COLO668 (cell line): ENCODE measurements at regions not wholly inside any gene's neighbourhood (a gene's known extent, or its start where the extent isn't known, plus 50 kb on each side); places are given as distances from the start of the nearest gene placed in this dataset.

Experiments
- DNase-seq: peaks from one replicate; lab custom pipeline; 2025; ENCODE audit not compliant: unreplicated experiment; lab: John Stamatoyannopoulos, UW

- no peak for DNase-seq
Observed at GRCh38 chrX:39381422-39381821, 580.2 kb downstream of the MID1IP1 start.

- DNase-seq, result no peak
Observed at GRCh38 chrX:39384996-39385395, 583.7 kb downstream of the MID1IP1 start.

- DNase-seq, result no peak
Observed at GRCh38 chrX:39388730-39389129, 587.5 kb downstream of the MID1IP1 start.

DNA sequence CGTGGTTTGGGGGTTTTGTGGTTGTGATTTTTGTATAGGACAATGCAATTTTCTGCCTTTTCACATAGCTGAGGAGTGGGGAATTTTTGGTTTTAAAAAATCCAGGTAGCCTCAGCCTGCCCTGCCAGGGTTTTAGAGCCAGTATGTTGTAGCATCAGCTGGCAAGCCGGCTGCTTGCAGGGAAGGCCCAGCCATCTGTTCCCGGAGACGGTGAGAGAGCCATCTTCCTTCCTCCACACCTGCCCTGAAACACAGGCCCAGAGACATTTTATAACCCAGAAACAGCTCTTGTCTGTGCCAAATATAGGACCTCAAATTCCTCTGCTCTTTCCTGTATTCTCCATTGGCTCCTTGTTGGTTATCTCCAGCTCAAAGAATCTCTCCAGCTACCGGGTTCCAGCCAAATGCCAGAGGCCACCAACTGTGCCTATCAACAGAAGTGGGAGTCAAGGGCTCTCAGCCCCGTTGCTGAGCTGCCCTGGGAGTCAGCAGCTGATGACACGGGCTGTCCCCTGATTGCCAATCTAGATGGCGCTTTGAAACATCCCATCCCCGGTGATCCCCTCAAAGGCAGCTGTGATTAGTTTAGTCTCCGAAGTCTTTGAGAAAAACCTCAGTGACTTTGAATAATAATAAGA, 595.2 kb downstream of the MID1IP1 start:
- peak; percentile 43 for DNase-seq

DNA sequence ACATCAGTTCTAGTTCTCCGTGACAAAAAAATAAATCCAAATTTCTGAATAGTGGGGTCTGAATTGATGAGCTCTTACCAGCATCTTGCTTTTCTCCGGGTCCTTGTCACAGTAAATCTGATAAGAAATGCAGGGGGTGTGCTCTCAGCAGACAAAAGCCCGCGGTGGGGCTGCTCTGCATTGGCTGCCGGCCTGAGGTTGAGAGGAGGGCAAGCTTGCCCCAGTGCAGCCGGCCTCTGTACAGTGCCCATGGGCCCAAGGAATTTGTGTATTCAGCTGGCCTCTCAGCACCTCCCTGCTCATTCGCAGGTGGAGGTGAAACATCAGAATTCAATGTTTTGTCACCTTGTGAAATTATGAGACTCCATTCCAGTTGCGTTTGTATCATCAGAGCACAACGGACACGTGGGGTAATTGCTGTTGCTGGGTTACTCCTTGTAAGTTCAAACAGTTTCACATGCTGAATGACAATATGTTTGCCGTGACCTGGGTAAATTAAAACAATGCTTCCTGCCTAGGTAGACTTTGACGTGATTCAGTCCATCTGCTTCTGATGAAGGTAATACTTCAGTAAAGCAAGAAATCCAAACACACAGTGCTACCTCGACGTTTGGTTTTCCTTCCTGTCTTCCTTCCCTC, 596.4 kb downstream of the MID1IP1 start:
- DNase-seq, result peak; percentile 80

DNA sequence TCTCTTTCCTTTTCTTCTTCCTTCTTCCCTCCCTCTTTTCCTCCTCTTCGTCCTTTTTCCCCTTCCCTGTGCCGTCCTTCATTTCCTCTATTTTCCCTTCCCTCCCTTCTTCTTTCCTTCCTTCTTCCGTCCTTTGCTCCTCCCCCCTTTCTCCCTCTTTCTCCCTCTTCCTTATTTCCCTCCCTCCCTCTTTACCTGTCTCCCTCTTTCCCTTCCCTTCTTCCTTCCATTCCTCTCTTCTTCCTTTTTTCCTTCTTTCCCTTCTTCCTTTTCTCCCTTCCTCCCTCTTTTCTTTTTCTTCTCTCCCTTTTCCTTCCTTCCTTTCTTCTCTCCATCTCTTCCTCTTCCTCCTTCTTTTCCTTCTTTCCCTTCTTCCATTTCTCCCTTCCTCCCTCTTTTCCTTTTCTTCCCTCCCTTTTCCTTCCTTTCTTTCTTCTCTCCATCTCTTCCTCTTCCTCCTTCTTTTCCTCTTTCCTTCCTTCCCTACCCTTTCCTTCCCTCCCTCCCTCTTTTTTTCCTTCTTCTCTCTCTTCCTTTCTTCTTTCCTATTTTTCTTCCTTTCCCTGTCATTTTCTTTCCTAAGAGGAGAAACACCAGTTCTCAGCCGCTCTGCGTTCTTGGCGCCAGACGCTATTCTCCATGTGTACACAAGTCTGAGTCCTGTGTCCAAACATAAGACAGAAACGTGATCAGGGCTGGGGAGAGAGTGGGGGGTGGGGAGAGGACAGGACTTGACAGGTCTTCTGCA, 597.1 kb downstream of the MID1IP1 start:
- DNase-seq, result no peak

DNA sequence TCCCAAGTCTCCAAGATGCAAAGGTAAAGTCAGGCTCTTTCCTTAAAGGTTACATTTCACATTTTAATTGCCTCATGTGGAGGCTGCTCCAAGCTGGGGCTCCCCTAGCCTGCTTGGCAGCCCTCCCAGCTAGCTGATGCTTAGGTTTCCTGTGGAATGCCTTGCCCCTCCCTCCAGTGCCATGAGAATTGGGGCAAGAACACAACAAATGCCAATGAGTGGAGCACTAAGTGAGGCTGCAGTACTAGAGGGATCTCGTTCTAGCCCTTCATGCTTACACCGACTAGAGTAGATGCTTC, 597.7 kb downstream of the MID1IP1 start:
- peak; percentile 2 for DNase-seq

- no peak for DNase-seq
Observed at GRCh38 chrX:39399387-39399786, 598.1 kb downstream of the MID1IP1 start.

DNA sequence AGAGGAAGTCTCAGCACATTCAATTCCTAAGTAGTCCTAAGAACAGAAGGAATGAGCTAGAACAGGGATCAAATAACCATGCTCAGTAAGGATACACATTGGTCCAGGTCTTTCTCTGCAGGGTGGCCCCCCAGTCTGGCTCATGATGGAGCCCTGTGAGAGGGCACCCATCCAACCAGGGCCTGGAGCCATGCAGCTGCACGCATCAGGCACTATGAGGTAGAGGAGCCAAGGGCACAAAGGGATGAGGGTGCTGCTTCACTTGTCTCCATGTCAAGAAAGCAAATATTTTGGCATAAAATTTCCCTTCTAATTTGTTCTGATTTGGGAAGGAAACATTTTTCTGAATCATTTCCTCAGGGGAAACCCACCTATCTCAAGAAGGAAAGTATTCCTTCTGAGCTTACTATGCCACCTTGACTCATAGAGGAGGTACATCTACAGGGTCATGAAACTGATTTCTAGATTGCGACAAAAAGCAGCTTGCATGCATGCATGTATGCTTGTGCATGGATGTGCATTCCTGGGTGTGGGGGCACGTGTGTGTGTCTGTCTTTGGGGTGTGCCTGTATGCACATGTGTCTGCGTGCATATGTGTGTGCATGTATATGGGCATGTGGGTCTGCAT, 600.3 kb downstream of the MID1IP1 start:
- DNase-seq, result no peak

DNA sequence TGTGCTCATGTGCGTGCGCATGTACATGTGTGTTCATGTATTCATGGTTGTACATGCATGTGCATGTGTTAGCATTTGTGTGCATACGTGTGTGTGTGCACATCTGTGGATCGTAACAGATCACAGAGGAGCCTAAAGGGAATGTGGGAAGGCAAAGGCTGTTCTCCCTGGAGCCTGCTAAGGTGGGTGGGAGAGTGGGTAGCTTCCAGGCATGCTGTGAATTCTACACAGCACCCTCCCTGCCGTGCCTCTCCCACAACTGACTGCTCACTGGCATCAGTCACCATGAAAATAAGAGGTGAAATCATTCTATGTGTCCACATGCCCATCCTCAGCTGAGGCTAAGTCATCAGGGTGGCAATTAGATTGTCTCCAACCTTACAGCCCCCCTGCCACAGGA, 600.9 kb downstream of the MID1IP1 start:
- DNase-seq, result no peak

- no peak for DNase-seq
Observed at GRCh38 chrX:39406799-39407198, 605.5 kb downstream of the MID1IP1 start.

DNA sequence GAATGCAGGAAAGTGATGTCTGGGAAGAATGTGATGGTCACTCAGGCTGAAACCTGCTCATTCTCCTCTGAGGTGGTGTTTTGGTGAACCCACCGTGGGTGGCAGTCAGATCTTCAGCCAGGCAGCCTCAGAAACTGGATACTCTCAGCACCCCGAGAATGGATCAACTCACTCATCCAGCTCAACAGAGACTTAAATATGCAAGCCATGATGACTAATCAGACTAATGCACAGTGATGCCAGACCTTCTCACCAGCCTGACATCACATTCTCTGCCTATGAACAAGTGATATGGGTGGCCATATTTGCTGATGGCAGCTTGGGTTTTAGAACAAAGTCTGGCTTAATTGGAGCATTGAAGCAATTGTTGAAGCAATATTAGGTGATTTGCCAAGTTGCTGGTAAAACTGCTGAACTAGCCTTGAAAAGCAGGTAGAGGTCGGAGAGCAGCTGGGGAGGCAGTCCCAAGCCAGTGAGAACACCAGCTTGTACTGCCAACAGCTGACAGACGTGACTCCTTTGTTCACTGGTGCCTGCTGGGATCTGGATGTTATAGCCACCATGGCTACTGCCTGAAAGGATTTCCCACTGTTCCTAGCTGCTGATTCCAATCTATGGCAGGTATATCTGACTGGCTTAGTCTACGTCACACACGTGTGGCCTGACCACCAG, 608.1 kb downstream of the MID1IP1 start:
- DNase-seq, result no peak

- no peak for DNase-seq
Observed at GRCh38 chrX:39414290-39414854, 613.1 kb downstream of the MID1IP1 start.

DNA sequence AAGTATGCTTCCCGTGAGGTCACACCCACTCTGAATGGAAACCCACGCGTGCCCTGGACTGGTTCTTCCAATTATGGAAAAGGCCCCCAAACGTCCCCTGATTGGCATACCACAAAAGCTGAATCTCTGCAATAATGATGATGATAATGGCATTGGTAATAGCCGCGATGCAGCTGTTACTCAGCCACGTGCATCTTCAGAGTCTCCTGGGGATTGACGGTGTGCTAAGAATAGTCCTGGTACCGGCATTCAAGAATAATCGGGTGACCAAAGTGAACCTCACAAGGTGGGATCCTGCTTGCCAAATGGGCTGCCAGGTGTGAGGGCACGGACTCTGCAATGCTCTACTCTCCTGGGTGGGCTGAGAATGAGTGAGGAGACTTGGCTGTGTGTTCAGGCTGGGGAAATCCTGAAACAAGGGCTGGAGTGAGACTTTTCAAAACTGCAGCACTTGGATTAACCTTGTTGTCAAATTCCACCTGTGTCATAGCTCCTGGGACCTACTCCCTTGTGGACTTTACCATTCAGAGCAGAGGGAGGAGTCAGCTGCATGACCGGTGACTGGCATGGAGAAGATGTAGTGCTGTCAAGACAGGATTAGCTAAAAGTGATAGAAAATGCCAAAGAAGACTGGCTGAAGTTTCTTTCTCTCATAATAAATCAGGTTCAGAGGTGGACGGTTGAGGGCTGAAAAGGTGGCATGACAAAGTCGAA, 615.4 kb downstream of the MID1IP1 start:
- DNase-seq, result no peak

DNA sequence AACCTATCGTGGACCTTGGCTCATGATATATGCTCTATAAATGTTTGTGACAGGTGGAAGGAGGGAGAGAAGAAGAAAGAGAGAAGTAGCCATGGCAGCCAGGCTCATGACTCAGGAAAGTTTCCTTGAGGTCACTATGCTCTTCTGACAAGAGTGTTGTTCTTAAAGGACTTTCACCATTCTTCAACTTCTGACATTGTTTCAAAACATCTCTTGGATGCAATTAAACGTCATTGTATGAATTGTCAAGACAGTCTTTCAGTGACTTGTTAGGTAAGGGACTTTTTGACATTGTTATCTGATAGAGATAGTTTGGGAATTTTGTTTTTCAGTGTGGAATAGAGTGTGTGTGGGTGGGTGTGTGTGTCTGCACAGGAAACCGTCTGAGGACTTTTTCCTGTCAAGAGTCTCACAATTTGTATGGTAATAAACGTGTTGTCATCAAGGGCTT, 617.0 kb downstream of the MID1IP1 start:
- no peak for DNase-seq

DNA sequence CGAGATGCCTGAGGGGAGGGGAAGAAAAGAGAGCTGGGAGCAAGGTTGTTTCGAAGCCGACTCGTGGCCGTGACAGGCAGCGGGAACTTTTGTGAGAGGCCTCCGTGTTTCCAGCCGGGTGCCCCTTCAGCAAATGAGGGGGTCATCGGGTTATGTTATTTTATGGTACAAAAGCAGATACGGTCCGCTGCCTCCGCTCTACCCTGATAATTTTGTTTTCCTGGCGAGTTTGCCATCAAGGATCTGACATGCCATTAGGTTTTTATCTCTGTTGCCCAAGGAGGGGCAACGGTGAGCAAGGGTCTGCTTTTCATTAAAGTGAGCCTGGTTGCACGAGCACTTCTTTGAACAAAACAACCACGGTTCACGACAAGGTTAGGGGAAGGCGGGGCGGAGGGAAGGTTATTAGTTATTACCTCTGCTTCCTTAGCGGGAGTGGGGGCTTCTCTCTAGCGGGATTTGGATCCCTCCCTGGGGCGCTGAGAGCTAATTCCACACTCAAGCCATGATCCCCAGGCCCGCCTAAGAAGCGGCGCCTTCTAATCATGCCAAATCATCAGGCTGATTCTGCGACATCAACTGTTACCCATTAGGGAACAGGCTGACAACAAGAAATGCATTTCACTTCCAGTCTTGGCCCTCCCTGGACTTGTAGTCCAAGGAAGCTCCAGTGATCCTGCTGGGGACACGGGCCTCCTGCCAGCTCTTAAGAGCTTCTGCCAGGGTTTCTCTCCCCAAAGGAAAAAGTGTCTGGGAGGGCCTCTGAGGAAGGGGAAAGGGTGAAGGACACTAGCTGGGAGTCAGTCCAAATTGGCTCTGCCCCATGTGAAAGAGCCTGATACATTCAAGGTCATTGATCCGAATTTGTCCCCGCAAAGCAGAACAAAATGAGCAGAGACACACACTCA, 617.7 kb downstream of the MID1IP1 start:
- DNase-seq, result no peak

- no peak for DNase-seq
Observed at GRCh38 chrX:39421006-39421405, 619.7 kb downstream of the MID1IP1 start.

- no peak for DNase-seq
Observed at GRCh38 chrX:39425124-39425806, 624.0 kb downstream of the MID1IP1 start.

GRCh38 chrX:39426101-39426500, 624.8 kb downstream of the MID1IP1 start:
- peak; percentile 2 for DNase-seq
